ENCODE measurements at regions not wholly inside any gene's neighbourhood (a gene's known extent, or its start where the extent isn't known, plus 50 kb on each side); places are given as distances from the start of the nearest gene placed in this dataset.

GRCh38 chr17:17417718-17418181 lies 59.0 kb upstream of the MED9 start:
- DNase-seq, result no peak

- DNase-seq, result no peak
Observed at GRCh38 chr17:17419166-17419565, 57.6 kb upstream of the MED9 start.

GRCh38 chr17:17419631-17420030 lies 57.2 kb upstream of the MED9 start:
- DNase-seq, result no peak

GRCh38 chr17:17420082-17420481 lies 56.7 kb upstream of the MED9 start:
- no peak for DNase-seq

- no peak for DNase-seq
Observed at GRCh38 chr17:17420561-17421269, 56.1 kb upstream of the MED9 start.

GRCh38 chr17:17421346-17422216 lies 55.2 kb upstream of the MED9 start:
- DNase-seq, result no peak

GRCh38 chr17:17422217-17422610 lies 54.6 kb upstream of the MED9 start:
- no peak for DNase-seq

- no peak for DNase-seq
Observed at GRCh38 chr17:17422641-17423040, 54.2 kb upstream of the MED9 start.

GRCh38 chr17:17423656-17424055 lies 53.1 kb upstream of the MED9 start:
- DNase-seq, result no peak

- DNase-seq, result no peak
Observed at GRCh38 chr17:17424552-17424951, 52.2 kb upstream of the MED9 start.

GRCh38 chr17:17425005-17425404 lies 51.8 kb upstream of the MED9 start:
- no peak for DNase-seq

- no peak for DNase-seq
Observed at GRCh38 chr17:17425591-17425990, 51.2 kb upstream of the MED9 start.

- DNase-seq, result no peak
Observed at GRCh38 chr17:17426184-17426583, 50.6 kb upstream of the MED9 start.
